LNCaP clone FGC (cell line): ENCODE measurements at regions not wholly inside any gene's neighbourhood (a gene's known extent, or its start where the extent isn't known, plus 50 kb on each side); places are given as distances from the start of the nearest gene placed in this dataset.
"Not testable (repeated sequence)": the region's sequence is repeated elsewhere in the genome, so short reads cannot be mapped to it uniquely, and the experiment has no call there.

ENCODE experiments used
- DNase-seq: peaks from one replicate; pipeline ENCODE4 v3.0.0-alpha.2; 2011; ENCODE audit warnings: low read depth
- H3K4me3 ChIP-seq: 2 replicates; pipeline ENCODE4 v1.5.1; 2011; ENCODE audit warnings: mild to moderate bottlenecking, low read depth, low read length, control low read depth
- TF ChIP-seq, protein P1 (sequence below): IDR thresholded peaks from 2 replicates; pipeline ENCODE4 v1.5.1; 2012; ENCODE audit warnings: mild to moderate bottlenecking; ENCODE audit not compliant: control insufficient read depth, insufficient read depth; ENCODE audit errors: extremely low read depth

DNA sequence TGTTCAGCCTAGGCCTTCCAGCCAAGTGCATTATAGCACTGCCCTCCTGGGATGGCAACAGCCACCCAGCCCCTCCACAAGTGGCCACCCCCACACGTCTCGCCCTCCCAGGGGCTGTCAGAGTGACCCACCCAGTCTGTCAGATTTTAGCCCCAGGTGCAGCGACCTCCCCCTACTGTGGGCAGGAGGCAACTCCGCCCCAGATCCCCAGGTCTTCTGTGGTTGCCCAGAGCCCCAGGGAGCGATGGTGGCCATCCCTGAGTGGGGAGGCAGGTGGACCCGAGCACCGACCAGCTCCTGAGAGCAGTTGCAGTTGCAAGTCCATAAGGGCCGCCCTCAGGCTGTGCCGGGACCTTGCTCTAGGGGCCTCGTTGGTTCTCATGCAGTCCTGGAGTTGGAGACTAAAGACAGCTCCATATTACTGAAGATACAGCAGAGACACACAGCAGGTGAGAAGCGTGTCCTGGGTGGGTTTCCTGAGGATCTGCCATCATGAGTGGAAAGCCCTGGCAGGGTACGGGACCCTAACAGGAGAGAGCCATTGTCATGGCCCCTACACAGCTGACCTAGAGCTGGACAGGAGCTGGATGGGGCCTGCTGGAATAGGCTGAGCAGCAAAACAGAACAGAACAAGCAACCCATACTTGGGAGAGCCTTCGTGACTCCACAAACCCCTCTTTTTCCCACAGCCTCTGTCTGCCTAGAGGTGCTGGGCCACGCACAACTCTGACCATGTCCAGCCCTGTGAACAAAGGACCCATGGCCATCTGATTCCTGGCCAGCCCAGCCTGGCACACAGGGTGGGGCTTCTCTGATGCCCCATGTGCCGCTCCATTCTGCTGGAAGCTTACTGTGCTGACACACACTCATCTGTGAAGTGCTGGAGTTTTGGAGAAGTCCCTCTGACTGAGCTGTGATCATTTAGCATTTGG lies 110.3 kb upstream of the ALDH1A3 start:
- H3K4me3 ChIP-seq, result no peak overlapping the region
- TF ChIP-seq, protein P1, sequence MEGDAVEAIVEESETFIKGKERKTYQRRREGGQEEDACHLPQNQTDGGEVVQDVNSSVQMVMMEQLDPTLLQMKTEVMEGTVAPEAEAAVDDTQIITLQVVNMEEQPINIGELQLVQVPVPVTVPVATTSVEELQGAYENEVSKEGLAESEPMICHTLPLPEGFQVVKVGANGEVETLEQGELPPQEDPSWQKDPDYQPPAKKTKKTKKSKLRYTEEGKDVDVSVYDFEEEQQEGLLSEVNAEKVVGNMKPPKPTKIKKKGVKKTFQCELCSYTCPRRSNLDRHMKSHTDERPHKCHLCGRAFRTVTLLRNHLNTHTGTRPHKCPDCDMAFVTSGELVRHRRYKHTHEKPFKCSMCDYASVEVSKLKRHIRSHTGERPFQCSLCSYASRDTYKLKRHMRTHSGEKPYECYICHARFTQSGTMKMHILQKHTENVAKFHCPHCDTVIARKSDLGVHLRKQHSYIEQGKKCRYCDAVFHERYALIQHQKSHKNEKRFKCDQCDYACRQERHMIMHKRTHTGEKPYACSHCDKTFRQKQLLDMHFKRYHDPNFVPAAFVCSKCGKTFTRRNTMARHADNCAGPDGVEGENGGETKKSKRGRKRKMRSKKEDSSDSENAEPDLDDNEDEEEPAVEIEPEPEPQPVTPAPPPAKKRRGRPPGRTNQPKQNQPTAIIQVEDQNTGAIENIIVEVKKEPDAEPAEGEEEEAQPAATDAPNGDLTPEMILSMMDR, result no peak
- DNase-seq, result no peak

DNA sequence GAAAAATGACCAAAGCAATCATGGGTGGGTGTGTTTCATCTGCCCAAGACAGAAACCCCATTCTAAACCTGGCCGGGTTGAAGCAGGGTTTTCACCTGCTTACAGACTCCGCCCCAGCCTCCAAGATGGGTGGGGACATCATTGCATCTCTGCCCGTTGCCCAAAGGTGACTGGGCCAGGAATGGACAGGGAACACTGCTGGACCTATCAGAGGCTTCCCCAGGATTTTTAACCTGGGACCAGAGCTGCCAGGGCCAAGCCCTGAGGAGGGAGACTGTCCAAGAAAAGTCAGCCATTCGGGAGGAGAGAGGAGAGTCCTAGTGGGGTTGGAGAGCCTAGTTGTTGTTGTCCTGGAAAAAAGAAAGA lies 109.7 kb upstream of the ALDH1A3 start:
- TF ChIP-seq, protein P1, result no peak
- no peak overlapping the region for H3K4me3 ChIP-seq
- no peak for DNase-seq

- TF ChIP-seq, protein P1, result no peak
- no peak for DNase-seq
- no peak overlapping the region for H3K4me3 ChIP-seq
Measured at GRCh38 chr15:100770661-100771584, 108.7 kb upstream of the ALDH1A3 start.

DNA sequence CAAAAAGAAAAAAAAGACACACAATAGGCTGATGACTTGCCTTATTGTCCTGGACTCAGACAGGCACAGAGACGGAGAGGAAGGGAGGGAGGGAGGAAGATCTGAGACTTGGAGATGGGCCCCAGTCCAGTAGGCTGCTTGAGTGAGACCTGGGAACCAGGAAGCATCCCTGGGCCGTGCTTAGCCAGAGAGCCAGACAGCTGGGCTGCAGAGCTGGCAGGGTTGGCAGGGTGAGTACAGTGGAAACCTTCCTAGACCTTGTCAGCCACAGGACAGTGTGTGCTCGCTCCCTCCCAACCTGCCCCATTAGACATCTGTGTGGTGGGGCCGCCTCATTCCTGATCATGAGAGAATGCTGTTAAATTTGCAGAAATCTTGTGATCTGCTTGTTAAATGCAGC lies 107.9 kb upstream of the ALDH1A3 start:
- TF ChIP-seq, protein P1, result no peak
- no peak overlapping the region for H3K4me3 ChIP-seq
- DNase-seq, result peak; percentile 93

GRCh38 chr15:100772478-100772877 lies 107.2 kb upstream of the ALDH1A3 start:
- H3K4me3 ChIP-seq, result no peak overlapping the region
- TF ChIP-seq, protein P1, result no peak
- no peak for DNase-seq

GRCh38 chr15:100772892-100773520 lies 106.6 kb upstream of the ALDH1A3 start:
- H3K4me3 ChIP-seq, result no peak overlapping the region
- DNase-seq, result no peak
- TF ChIP-seq, protein P1, result no peak

DNA sequence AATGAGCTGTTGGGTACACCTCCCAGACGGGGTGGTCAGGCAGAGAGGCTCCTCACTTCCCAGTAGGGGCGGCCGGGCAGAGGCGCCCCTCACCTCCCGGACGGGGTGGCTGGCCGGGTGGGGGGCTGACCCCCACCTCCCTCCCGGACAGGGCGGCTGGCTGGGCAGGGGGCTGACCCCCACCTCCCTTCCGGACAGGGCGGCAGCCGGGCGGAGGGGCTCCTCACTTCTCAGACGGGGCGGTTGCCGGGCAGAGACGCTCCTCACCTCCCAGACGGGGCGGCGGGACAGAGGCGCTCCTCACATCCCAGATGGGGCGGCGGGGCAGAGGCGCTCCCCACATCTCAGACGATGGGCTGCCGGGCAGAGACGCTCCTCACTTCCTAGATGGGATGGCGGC lies 105.6 kb upstream of the ALDH1A3 start:
- H3K4me3 ChIP-seq, DNase-seq: not testable (repeated sequence)
